ENCODE measurements at regions not wholly inside any gene's neighbourhood (a gene's known extent, or its start where the extent isn't known, plus 50 kb on each side); places are given as distances from the start of the nearest gene placed in this dataset.

DNA sequence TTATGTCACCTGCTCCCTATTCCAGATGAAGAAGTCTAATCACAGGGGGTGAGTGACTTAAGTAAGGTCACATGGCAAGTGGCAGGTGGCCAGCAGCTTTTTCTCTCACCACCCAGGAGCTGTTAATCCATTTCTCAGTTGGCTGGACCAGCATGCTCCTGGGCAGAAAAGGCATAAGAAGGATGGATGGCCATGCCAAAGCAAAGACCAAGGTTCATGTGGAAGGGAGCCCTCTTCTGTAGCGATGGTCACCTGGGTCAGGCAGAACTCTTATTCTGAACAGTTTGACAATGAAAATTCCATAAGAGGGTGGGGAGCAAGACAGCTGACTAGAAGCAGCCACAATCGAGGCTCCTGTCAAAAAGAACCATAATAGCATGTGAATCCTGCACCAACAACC, 538.1 kb downstream of the SUCLA2 start:
- TF ChIP-seq POLR2A (IDR thresholded peaks at IDR 0.05; ENCODE audit: low read depth, low read length) (no peak), POLR2AphosphoS5 (IDR thresholded peaks at IDR 0.05; ENCODE audit: low read depth, low read length) (no peak), TAF1 (IDR thresholded peaks at IDR 0.05; ENCODE audit: low read depth, low read length) (no peak)
